ENCODE measurements at regions not wholly inside any gene's neighbourhood (a gene's known extent, or its start where the extent isn't known, plus 50 kb on each side); places are given as distances from the start of the nearest gene placed in this dataset.
"Not testable (repeated sequence)": the region's sequence is repeated elsewhere in the genome, so short reads cannot be mapped to it uniquely, and the experiment has no call there.

DNA sequence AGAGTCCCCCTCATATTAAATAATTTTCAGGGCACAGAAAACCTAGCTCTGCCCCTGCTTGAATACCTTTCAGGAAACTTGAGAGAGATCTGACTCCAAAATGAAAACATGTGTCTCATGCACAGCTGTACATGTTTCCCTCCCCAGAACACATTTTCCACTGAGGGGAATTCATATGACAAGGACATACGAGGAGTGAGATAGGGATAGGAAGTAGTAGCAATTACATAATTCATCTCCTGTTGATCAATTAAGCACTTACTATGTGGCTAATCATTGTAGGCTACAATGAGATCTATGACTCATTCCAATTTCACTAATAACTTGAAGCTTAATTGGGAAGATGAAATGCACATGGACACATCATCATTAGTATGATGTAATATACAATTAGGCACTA lies 302.1 kb downstream of the PCDH11X start:
- not testable (repeated sequence) for H3K27me3 ChIP-seq (ENCODE audit: control insufficient read depth, insufficient read depth, low read length); H3K4me3 ChIP-seq (ENCODE audit: low read length); H3K36me3 ChIP-seq (ENCODE audit: control insufficient read depth, insufficient read depth, low read length); H3K9me3 ChIP-seq (ENCODE audit: control insufficient read depth, low read depth, low read length); H3K4me1 ChIP-seq (ENCODE audit: control insufficient read depth, insufficient read depth, low read length); H3K27ac ChIP-seq (ENCODE audit: low read length); DNase-seq
- WGBS (ENCODE audit: insufficient coverage, low lambda C conversion rate): no CpG with 5 or more reads among the region's 1 CpG

DNA sequence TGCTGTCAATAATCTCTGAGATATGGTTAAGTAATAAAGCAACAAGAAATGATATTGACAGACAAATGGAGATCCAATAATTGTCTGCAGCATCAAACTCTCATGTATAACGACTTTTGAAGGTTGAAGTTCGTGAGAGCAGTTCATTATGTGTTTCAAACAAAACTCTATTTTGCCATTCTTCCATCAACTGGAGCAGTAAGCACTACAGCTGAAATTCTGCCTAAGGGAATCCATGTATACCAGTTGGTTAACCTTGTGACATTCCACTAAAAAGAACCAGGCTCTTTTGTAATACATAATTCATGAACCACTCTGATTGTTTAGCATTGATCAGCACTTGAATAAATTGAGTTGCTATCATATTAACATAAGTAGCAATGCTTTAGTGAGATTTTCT lies 311.6 kb downstream of the PCDH11X start:
- not testable (repeated sequence) for H3K9me3 ChIP-seq (ENCODE audit: control insufficient read depth, low read depth, low read length); H3K27ac ChIP-seq (ENCODE audit: low read length); DNase-seq; H3K4me1 ChIP-seq (ENCODE audit: control insufficient read depth, insufficient read depth, low read length); H3K36me3 ChIP-seq (ENCODE audit: control insufficient read depth, insufficient read depth, low read length); H3K4me3 ChIP-seq (ENCODE audit: low read length); H3K27me3 ChIP-seq (ENCODE audit: control insufficient read depth, insufficient read depth, low read length)
- WGBS (ENCODE audit: insufficient coverage, low lambda C conversion rate): no CpG with 5 or more reads among the region's 2 CpGs

- not testable (repeated sequence) for H3K27me3 ChIP-seq (ENCODE audit: control insufficient read depth, insufficient read depth, low read length); H3K27ac ChIP-seq (ENCODE audit: low read length); DNase-seq; H3K4me1 ChIP-seq (ENCODE audit: control insufficient read depth, insufficient read depth, low read length); H3K9me3 ChIP-seq (ENCODE audit: control insufficient read depth, low read depth, low read length); H3K36me3 ChIP-seq (ENCODE audit: control insufficient read depth, insufficient read depth, low read length); H3K4me3 ChIP-seq (ENCODE audit: low read length)
- WGBS (ENCODE audit: insufficient coverage, low lambda C conversion rate): no CpG with 5 or more reads among the region's 2 CpGs
Measured at GRCh38 chrX:92098136-92098535, 319.0 kb downstream of the PCDH11X start.

GRCh38 chrX:92100095-92100494 lies 320.9 kb downstream of the PCDH11X start:
- not testable (repeated sequence) for DNase-seq; H3K9me3 ChIP-seq (ENCODE audit: control insufficient read depth, low read depth, low read length); H3K27ac ChIP-seq (ENCODE audit: low read length); H3K36me3 ChIP-seq (ENCODE audit: control insufficient read depth, insufficient read depth, low read length); H3K4me3 ChIP-seq (ENCODE audit: low read length); H3K27me3 ChIP-seq (ENCODE audit: control insufficient read depth, insufficient read depth, low read length); H3K4me1 ChIP-seq (ENCODE audit: control insufficient read depth, insufficient read depth, low read length)
- no CpG with 5 or more reads among the region's 7 CpGs for WGBS (ENCODE audit: insufficient coverage, low lambda C conversion rate)

GRCh38 chrX:92105693-92106092 lies 326.5 kb downstream of the PCDH11X start:
- not testable (repeated sequence) for H3K4me3 ChIP-seq (ENCODE audit: low read length); H3K27ac ChIP-seq (ENCODE audit: low read length)

DNA sequence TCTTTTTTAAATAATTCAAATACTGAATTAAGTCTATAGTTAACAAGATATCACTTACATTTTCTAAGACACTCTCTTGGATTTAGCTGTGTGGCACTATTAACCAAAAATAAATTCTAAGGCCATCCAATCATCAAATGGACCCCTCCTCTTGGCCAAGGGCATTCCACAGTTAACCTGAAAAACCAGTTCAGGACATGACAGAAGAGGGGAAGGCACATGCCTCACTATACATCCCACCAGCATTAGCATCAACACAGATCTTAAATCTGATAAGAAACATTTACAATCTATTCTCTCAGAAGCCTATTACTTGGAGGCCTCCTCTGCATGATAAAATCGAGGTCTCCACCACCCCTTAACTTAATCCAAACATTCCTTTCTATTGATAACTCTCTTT lies 327.5 kb downstream of the PCDH11X start:
- H3K27ac ChIP-seq (ENCODE audit: low read length): not testable (repeated sequence)
- WGBS (ENCODE audit: insufficient coverage, low lambda C conversion rate): no CpG with 5 or more reads among the region's 1 CpG

More at GRCh38 chrX:92105693-92106092, 326.5 kb downstream of the PCDH11X start:
- H3K36me3 ChIP-seq (ENCODE audit: control insufficient read depth, insufficient read depth, low read length); H3K4me1 ChIP-seq (ENCODE audit: control insufficient read depth, insufficient read depth, low read length); H3K27me3 ChIP-seq (ENCODE audit: control insufficient read depth, insufficient read depth, low read length); DNase-seq; H3K9me3 ChIP-seq (ENCODE audit: control insufficient read depth, low read depth, low read length): not testable (repeated sequence)
- WGBS (ENCODE audit: insufficient coverage, low lambda C conversion rate): no CpG with 5 or more reads among the region's 3 CpGs

DNA sequence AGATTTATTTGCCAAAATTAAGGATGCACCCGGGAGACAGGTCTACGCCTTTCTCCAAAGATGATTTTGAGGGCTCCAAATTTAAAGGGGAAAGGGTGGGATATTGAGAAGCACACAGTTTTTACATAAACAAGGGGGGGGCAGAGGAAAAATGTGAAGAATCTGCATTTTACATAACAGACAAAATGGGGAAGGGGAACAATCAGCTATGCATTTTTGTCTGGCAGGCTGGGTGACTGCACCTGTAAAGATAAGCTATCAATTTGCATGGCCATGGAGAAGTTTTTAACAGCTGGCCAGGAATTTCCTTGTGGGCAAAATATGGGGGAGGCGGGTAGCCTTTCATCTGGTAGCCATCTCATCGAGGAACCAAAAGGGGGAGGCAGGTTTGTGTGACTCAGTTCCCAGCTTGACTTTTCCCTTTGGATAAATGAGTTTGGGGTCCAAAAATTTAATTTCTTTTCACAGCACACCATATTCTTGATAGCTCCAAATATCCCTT lies 331.3 kb downstream of the PCDH11X start:
- not testable (repeated sequence) for H3K9me3 ChIP-seq (ENCODE audit: control insufficient read depth, low read depth, low read length); H3K4me3 ChIP-seq (ENCODE audit: low read length); H3K27me3 ChIP-seq (ENCODE audit: control insufficient read depth, insufficient read depth, low read length); DNase-seq; H3K4me1 ChIP-seq (ENCODE audit: control insufficient read depth, insufficient read depth, low read length); H3K36me3 ChIP-seq (ENCODE audit: control insufficient read depth, insufficient read depth, low read length); H3K27ac ChIP-seq (ENCODE audit: low read length)
- WGBS (ENCODE audit: insufficient coverage, low lambda C conversion rate): no CpG with 5 or more reads among the region's 4 CpGs

More for the DNA sequence above, 327.5 kb downstream of the PCDH11X start:
- H3K4me3 ChIP-seq (ENCODE audit: low read length); H3K36me3 ChIP-seq (ENCODE audit: control insufficient read depth, insufficient read depth, low read length); H3K9me3 ChIP-seq (ENCODE audit: control insufficient read depth, low read depth, low read length); H3K4me1 ChIP-seq (ENCODE audit: control insufficient read depth, insufficient read depth, low read length); DNase-seq; H3K27me3 ChIP-seq (ENCODE audit: control insufficient read depth, insufficient read depth, low read length): not testable (repeated sequence)

GRCh38 chrX:92117701-92118100 lies 338.5 kb downstream of the PCDH11X start:
- H3K4me3 ChIP-seq (ENCODE audit: low read length); H3K27ac ChIP-seq (ENCODE audit: low read length); H3K4me1 ChIP-seq (ENCODE audit: control insufficient read depth, insufficient read depth, low read length); H3K27me3 ChIP-seq (ENCODE audit: control insufficient read depth, insufficient read depth, low read length); DNase-seq; H3K9me3 ChIP-seq (ENCODE audit: control insufficient read depth, low read depth, low read length); H3K36me3 ChIP-seq (ENCODE audit: control insufficient read depth, insufficient read depth, low read length): not testable (repeated sequence)
- no CpG with 5 or more reads among the region's 3 CpGs for WGBS (ENCODE audit: insufficient coverage, low lambda C conversion rate)

GRCh38 chrX:92163035-92163434 lies 383.9 kb downstream of the PCDH11X start:
- H3K4me1 ChIP-seq (ENCODE audit: control insufficient read depth, insufficient read depth, low read length); H3K27ac ChIP-seq (ENCODE audit: low read length); DNase-seq; H3K9me3 ChIP-seq (ENCODE audit: control insufficient read depth, low read depth, low read length); H3K36me3 ChIP-seq (ENCODE audit: control insufficient read depth, insufficient read depth, low read length); H3K4me3 ChIP-seq (ENCODE audit: low read length); H3K27me3 ChIP-seq (ENCODE audit: control insufficient read depth, insufficient read depth, low read length): not testable (repeated sequence)
- WGBS (ENCODE audit: insufficient coverage, low lambda C conversion rate): no CpG with 5 or more reads among the region's 8 CpGs

DNA sequence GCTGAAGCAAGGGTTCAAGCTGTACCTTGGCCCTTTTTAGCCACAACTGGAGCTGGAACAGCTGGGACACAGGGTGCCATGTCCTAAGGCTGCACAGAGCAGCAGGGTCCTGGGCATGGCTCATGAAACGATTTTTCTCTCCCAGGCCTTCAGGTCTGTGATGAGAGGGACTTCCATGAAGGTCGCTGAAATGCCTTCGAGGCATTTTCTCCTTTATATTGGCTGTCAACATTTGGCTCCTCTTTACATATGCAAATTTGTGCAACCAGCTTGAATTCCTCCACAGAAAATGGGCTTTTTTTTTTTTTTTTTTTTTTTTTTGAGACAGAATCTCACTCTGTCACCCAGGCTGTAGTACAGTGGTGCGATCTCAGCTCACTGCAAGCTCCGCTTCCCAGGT lies 430.8 kb downstream of the PCDH11X start:
- WGBS (ENCODE audit: insufficient coverage, low lambda C conversion rate): no CpG with 5 or more reads among the region's 5 CpGs
- no peak overlapping the region for H3K27ac ChIP-seq (ENCODE audit: low read length)
- DNase-seq: no peak

GRCh38 chrX:92213786-92214185 lies 434.6 kb downstream of the PCDH11X start:
- no peaks in the 10 kb centered on the region for H3K9me3 ChIP-seq (ENCODE audit: control insufficient read depth, low read depth, low read length)
- no peaks in the 10 kb centered on the region for H3K4me1 ChIP-seq (ENCODE audit: control insufficient read depth, insufficient read depth, low read length)
- H3K36me3 ChIP-seq (ENCODE audit: control insufficient read depth, insufficient read depth, low read length): no peaks in the 10 kb centered on the region
- no peak overlapping the region for H3K27ac ChIP-seq (ENCODE audit: low read length)
- DNase-seq: no peak
- no CpG with 5 or more reads among the region's 2 CpGs for WGBS (ENCODE audit: insufficient coverage, low lambda C conversion rate)
- H3K27me3 ChIP-seq (ENCODE audit: control insufficient read depth, insufficient read depth, low read length): no peaks in the 10 kb centered on the region
- no peak overlapping the region for H3K4me3 ChIP-seq (ENCODE audit: low read length)

More for the DNA sequence above, 430.8 kb downstream of the PCDH11X start:
- Histone ChIP-seq H3K4me1 (ENCODE audit: control insufficient read depth, insufficient read depth, low read length) (no peaks in the 10 kb centered on the region), H3K27me3 (ENCODE audit: control insufficient read depth, insufficient read depth, low read length) (no peaks in the 10 kb centered on the region), H3K9me3 (ENCODE audit: control insufficient read depth, low read depth, low read length) (no peaks in the 10 kb centered on the region), H3K4me3 (ENCODE audit: low read length) (no peak overlapping the region), H3K36me3 (ENCODE audit: control insufficient read depth, insufficient read depth, low read length) (no peaks in the 10 kb centered on the region)
